H1 (cell line): ENCODE measurements at regions not wholly inside any gene's neighbourhood (a gene's known extent, or its start where the extent isn't known, plus 50 kb on each side); places are given as distances from the start of the nearest gene placed in this dataset.

Source experiments
- CTCF ChIA-PET: fragments of 300-600 bp; sonication (Branson Sonifier 250); formaldehyde crosslinking; loops from one replicate; lab custom pipeline; 2021; ENCODE audit not compliant: partially characterized antibody; lab: Charles Lee
- POLR2A ChIA-PET: fragments of 300-600 bp; sonication (Branson Sonifier 250); formaldehyde crosslinking; loops from one replicate; lab custom pipeline; 2021; ENCODE audit warnings: inconsistent platforms; ENCODE audit not compliant: partially characterized antibody; lab: Charles Lee
- DNase-seq, 2 experiments: peaks; one replicate each; pipeline versions ENCODE4 v3.0.0 to v3.0.0-alpha.2; 2010 to 2022; ENCODE audit warnings: low spot score in 2 of 2, low read depth in 1 of 2, mixed read lengths in 1 of 2
- FAIRE-seq: peaks from 2 replicates; lab custom pipeline; 2011; peaks lifted over from hg19 to GRCh38; lab: Jason Lieb, UNC
- H2AFZ ChIP-seq: 2 replicates; pipeline ENCODE4 v1.8.1; 2012; ENCODE audit warnings: low read length, inconsistent platforms
- H2AK5ac ChIP-seq: 2 replicates; pipeline ENCODE4 v1.6.1; 2013; ENCODE audit warnings: low read depth, low read length
- H2BK120ac ChIP-seq: replicated peaks from 2 replicates; pipeline ENCODE3; 2013; ENCODE audit warnings: low read depth, low read length, inconsistent platforms
- H2BK12ac ChIP-seq: 2 replicates; pipeline ENCODE4 v1.6.1; 2013; ENCODE audit warnings: low read depth, low read length
- H2BK15ac ChIP-seq: 2 replicates; pipeline ENCODE4 v1.6.1; 2013; ENCODE audit warnings: low read length
- H2BK20ac ChIP-seq: 2 replicates; pipeline ENCODE4 v1.6.1; 2013; ENCODE audit warnings: low read length
- H2BK5ac ChIP-seq: 2 replicates; pipeline ENCODE4 v1.6.1; 2013; ENCODE audit warnings: low read depth, low read length
- H3K14ac ChIP-seq: 2 replicates; pipeline ENCODE4 v1.6.1; 2013; ENCODE audit warnings: inconsistent platforms; ENCODE audit not compliant: insufficient read length
- H3K18ac ChIP-seq: 2 replicates; pipeline ENCODE4 v1.6.1; 2013; ENCODE audit warnings: low read length; ENCODE audit errors: extremely low read depth
- H3K23ac ChIP-seq: 2 replicates; pipeline ENCODE4 v1.6.1; 2013; ENCODE audit warnings: inconsistent platforms; ENCODE audit not compliant: insufficient read length
- H3K23me2 ChIP-seq: 2 replicates; pipeline ENCODE4 v1.6.1; 2013; ENCODE audit warnings: low read depth, low read length
- H3K27ac ChIP-seq: 2 replicates; pipeline ENCODE4 v1.6.1; 2011; ENCODE audit warnings: low read depth, low read length, inconsistent platforms
- H3K27me3 ChIP-seq, 4 experiments: replicated peaks in 1 of 4; 1 replicate in 1 of 4; 2 replicates in 3 of 4; pipeline versions ENCODE4 v1.6.1 to v1.8.1; 2011 to 2013; ENCODE audit warnings: low read length in 3 of 4, mild to moderate bottlenecking in 3 of 4, inconsistent platforms in 2 of 4, mixed read lengths in 2 of 4, moderate library complexity in 1 of 4; ENCODE audit not compliant: control insufficient read depth in 3 of 4, insufficient read depth in 3 of 4; ENCODE audit errors: extremely low read depth in 1 of 4
- H3K36me3 ChIP-seq, 4 experiments: 2 replicates each; pipeline versions ENCODE4 v1.6.1 to v1.8.1; 2011 to 2013; ENCODE audit warnings: mild to moderate bottlenecking in 4 of 4, low read length in 3 of 4, moderate library complexity in 2 of 4, control low read depth in 1 of 4, inconsistent platforms in 1 of 4; ENCODE audit not compliant: insufficient read depth in 4 of 4, control insufficient read depth in 2 of 4
- H3K4ac ChIP-seq: replicated peaks from 2 replicates; pipeline ENCODE3; 2013; ENCODE audit warnings: low read length, low read depth, mixed read lengths, inconsistent platforms; ENCODE audit not compliant: insufficient read length
- H3K4me1 ChIP-seq, 4 experiments: replicated peaks in 1 of 4; 1 replicate in 1 of 4; 2 replicates in 3 of 4; pipeline versions ENCODE4 v1.6.1 to v1.8.1; 2011 to 2013; ENCODE audit warnings: low read length in 3 of 4, inconsistent platforms in 2 of 4, mixed read lengths in 1 of 4; ENCODE audit not compliant: insufficient read depth in 4 of 4, control insufficient read depth in 3 of 4
- H3K4me2 ChIP-seq, 2 experiments: 2 replicates each; pipeline versions ENCODE4 v1.6.1 to v1.8.1; 2011 to 2013; ENCODE audit warnings: low read depth in 2 of 2, low read length in 2 of 2, control low read depth in 1 of 2, inconsistent platforms in 1 of 2, mild to moderate bottlenecking in 1 of 2; ENCODE audit not compliant: insufficient read depth in 1 of 2
- H3K4me3 ChIP-seq, 4 experiments: fragments of 200-600, 300-600 bp in 1 of 4; sonication (generic), shearing (Covaris generic), sonication (Bioruptor Twin) in 1 of 4; 2 replicates each; pipeline versions ENCODE4 v1.5.1 to v1.8.1; 2011 to 2016; ENCODE audit warnings: low read length in 4 of 4, low read depth in 3 of 4, control low read depth in 2 of 4, inconsistent platforms in 2 of 4, mild to moderate bottlenecking in 2 of 4, mixed read lengths in 1 of 4, moderate library complexity in 1 of 4; ENCODE audit not compliant: insufficient read depth in 2 of 4; ENCODE audit errors: extremely low read depth in 1 of 4
- H3K56ac ChIP-seq: replicated peaks from 2 replicates; pipeline ENCODE3; 2013; ENCODE audit warnings: low read depth, mild to moderate bottlenecking, mixed read lengths, low read length, inconsistent platforms; ENCODE audit not compliant: insufficient read length
- H3K79me1 ChIP-seq: 2 replicates; pipeline ENCODE4 v1.6.1; 2013; ENCODE audit warnings: low read depth, low read length, control low read depth
- H3K79me2 ChIP-seq, 2 experiments: 2 replicates each; pipeline versions ENCODE4 v1.6.1 to v1.8.1; 2012 to 2013; ENCODE audit warnings: low read length in 2 of 2, mild to moderate bottlenecking in 2 of 2, inconsistent platforms in 1 of 2; ENCODE audit not compliant: insufficient read depth in 2 of 2, control insufficient read depth in 1 of 2
- H3K9ac ChIP-seq, 4 experiments: replicated peaks in 1 of 4; 1 replicate in 1 of 4; 2 replicates in 3 of 4; pipeline versions ENCODE4 v1.6.1 to v1.8.1; 2011 to 2013; ENCODE audit warnings: low read depth in 3 of 4, low read length in 3 of 4, control low read depth in 2 of 4, mild to moderate bottlenecking in 2 of 4, moderate library complexity in 2 of 4, inconsistent platforms in 1 of 4; ENCODE audit errors: extremely low read depth in 1 of 4
- H3K9me3 ChIP-seq, 2 experiments: 2 replicates each; pipeline versions ENCODE4 v1.6.1 to v1.8.1; 2012 to 2013; ENCODE audit warnings: mild to moderate bottlenecking in 2 of 2, moderate library complexity in 2 of 2, control low read depth in 1 of 2, inconsistent platforms in 1 of 2, low read depth in 1 of 2, low read length in 1 of 2, mixed read lengths in 1 of 2; ENCODE audit not compliant: insufficient read depth in 2 of 2
- H4K20me1 ChIP-seq, 2 experiments: replicated peaks in 1 of 2; 2 replicates each; pipeline versions ENCODE3 to v1.8.1; 2011 to 2013; ENCODE audit warnings: inconsistent platforms in 2 of 2, low read length in 2 of 2, mild to moderate bottlenecking in 1 of 2; ENCODE audit not compliant: insufficient read depth in 2 of 2, control insufficient read depth in 1 of 2
- H4K5ac ChIP-seq: 2 replicates; pipeline ENCODE4 v1.6.1; 2013; ENCODE audit warnings: low read length, low read depth, mixed read lengths, inconsistent platforms; ENCODE audit not compliant: insufficient read length
- H4K8ac ChIP-seq: 2 replicates; pipeline ENCODE4 v1.8.0; 2013; ENCODE audit warnings: mild to moderate bottlenecking, moderate library complexity, low read length, inconsistent platforms; ENCODE audit not compliant: insufficient read depth; ENCODE audit errors: extremely low read depth
- H4K91ac ChIP-seq: replicated peaks from 2 replicates; pipeline ENCODE3; 2013; ENCODE audit warnings: low read length, mixed read lengths, inconsistent platforms; ENCODE audit not compliant: insufficient read length
- ATF3 ChIP-seq: IDR thresholded peaks from 2 replicates; pipeline ENCODE4 v1.6.1; 2011; ENCODE audit warnings: low read depth, mild to moderate bottlenecking, low read length; ENCODE audit not compliant: insufficient read depth
- BACH1 ChIP-seq: IDR thresholded peaks from 2 replicates; pipeline ENCODE4 v1.6.1; 2012; ENCODE audit warnings: low read length, improper control_type of control experiment
- BCL11A ChIP-seq, 2 experiments: IDR thresholded peaks; one replicate each; pipeline ENCODE4 v1.6.1; 2011; ENCODE audit warnings: low read depth in 2 of 2, low read length in 2 of 2, mild to moderate bottlenecking in 2 of 2
- CTCF ChIP-seq, 3 experiments: IDR thresholded peaks; 1 replicate in 2 of 3; 2 replicates in 1 of 3; pipeline versions ENCODE4 v1.5.1 to v1.6.1; 2011; ENCODE audit warnings: low read length in 3 of 3, mild to moderate bottlenecking in 3 of 3, inconsistent platforms in 2 of 3, low read depth in 1 of 3, moderate library complexity in 1 of 3; ENCODE audit not compliant: insufficient read depth in 1 of 3; ENCODE audit errors: control extremely low read depth in 1 of 3
- EGR1 ChIP-seq: IDR thresholded peaks from 2 replicates; pipeline ENCODE4 v1.6.1; 2011; ENCODE audit warnings: low read depth, low read length, borderline replicate concordance
- KDM4A ChIP-seq: IDR thresholded peaks from one replicate; pipeline ENCODE4 v1.7.1; 2012; ENCODE audit warnings: low read depth, mild to moderate bottlenecking, moderate library complexity, low read length, inconsistent platforms; ENCODE audit not compliant: severe bottlenecking
- KDM5A ChIP-seq: fragments of 200-600 bp; IDR thresholded peaks from 2 replicates; pipeline ENCODE4 v1.7.1; 2012; ENCODE audit warnings: mild to moderate bottlenecking, low read length, inconsistent platforms, mixed read lengths
- MAFK ChIP-seq: IDR thresholded peaks from 2 replicates; pipeline ENCODE4 v1.6.1; 2012; ENCODE audit warnings: low read depth, mild to moderate bottlenecking, improper control_type of control experiment, low read length
- NANOG ChIP-seq: IDR thresholded peaks from 2 replicates; pipeline ENCODE4 v1.6.1; 2011; ENCODE audit warnings: low read length, low read depth, mild to moderate bottlenecking, inconsistent platforms; ENCODE audit not compliant: insufficient read depth, poor library complexity, severe bottlenecking
- RXRA ChIP-seq: IDR thresholded peaks from 2 replicates; pipeline ENCODE4 v1.6.1; 2011; ENCODE audit warnings: low read depth, mild to moderate bottlenecking, low read length, moderate library complexity; ENCODE audit not compliant: insufficient read depth
- SP4 ChIP-seq: IDR thresholded peaks from 2 replicates; pipeline ENCODE4 v1.6.1; 2012; ENCODE audit warnings: low read length, inconsistent platforms
- SUZ12 ChIP-seq: fragments of 200-600 bp; sonication (generic); IDR thresholded peaks from 2 replicates; pipeline ENCODE4 v1.6.1; 2012; ENCODE audit warnings: mild to moderate bottlenecking, inconsistent platforms, low read length, moderate library complexity, mixed read lengths
- WGBS, 2 experiments: shearing (Covaris generic) in 1 of 2; methylation state at CpG; one replicate each; pipeline versions ENCODE4 v1.1.6 to v1.1.7; 2013 to 2015; ENCODE audit warnings: low lambda C conversion rate in 2 of 2, mixed read lengths in 2 of 2, inconsistent platforms in 1 of 2, low coverage in 1 of 2, missing lambda C conversion rate in 1 of 2; ENCODE audit not compliant: insufficient replicate concordance in 2 of 2, insufficient coverage in 1 of 2, insufficient read length in 1 of 2; ENCODE audit errors: extremely low coverage in 1 of 2, missing lambda C conversion rate in 1 of 2; 5-methylcytosine and 5-hydroxymethylcytosine counted together

- no peak overlapping the region for H3K14ac ChIP-seq
- no peaks in the 10 kb centered on the region for H3K27me3 ChIP-seq
- no peak overlapping the region for H2BK15ac ChIP-seq
- no peaks in the 10 kb centered on the region for H4K20me1 ChIP-seq
- H3K9me3 ChIP-seq, result peaks cover 10 to 14% of the 10 kb centered on the region in 2 experiments
- no peak overlapping the region; the same call in 1 of the 2 replicates for H2AFZ ChIP-seq
- H3K27ac ChIP-seq, result no peak overlapping the region
- WGBS, 2 experiments, result 93% methylated on average over 3 of the region's 3 CpGs; no CpG with 5 or more reads in 1 of the 2 experiments
- H3K4me2 ChIP-seq, result no peak overlapping the region
- no peak overlapping the region for H4K5ac ChIP-seq
- no peak overlapping the region for H4K91ac ChIP-seq
- DNase-seq (no peak), FAIRE-seq (no peak)
- no peaks in the 10 kb centered on the region for H3K79me1 ChIP-seq
- H3K4me3 ChIP-seq, result no peak overlapping the region
- no peak overlapping the region for H2BK20ac ChIP-seq
- H2AK5ac ChIP-seq, result no peak overlapping the region
- H3K4me1 ChIP-seq, result no peaks in the 10 kb centered on the region
- no peak overlapping the region for H3K9ac ChIP-seq
- H2BK5ac ChIP-seq, result no peak overlapping the region
- H2BK12ac ChIP-seq, result no peak overlapping the region
- no peak overlapping the region for H4K8ac ChIP-seq
- H3K18ac ChIP-seq, result no peak overlapping the region
- no peak overlapping the region for H3K4ac ChIP-seq
- H3K23me2 ChIP-seq, result no peaks in the 10 kb centered on the region
- ChIA-PET CTCF (interaction anchor here (0.5 to 1.2 kb wide), 3 partner anchors 10 to 339 kb away, joined by 3 to 5 read pairs (median 5); no protein-coding TSS in a partner anchor), POLR2A (no interaction called here)
- H3K79me2 ChIP-seq, result no peaks in the 10 kb centered on the region
- no peaks in the 10 kb centered on the region for H3K36me3 ChIP-seq
- no peak overlapping the region for H3K56ac ChIP-seq
- H2BK120ac ChIP-seq, result no peak overlapping the region
- no peak overlapping the region for H3K23ac ChIP-seq
- no peak for TF ChIP-seq ATF3
- no peak for TF ChIP-seq CTCF (IDR thresholded peaks at IDR 0.05; ENCODE audit: control extremely low read depth in 1 of 3, insufficient read depth in 1 of 3, low read depth in 1 of 3, low read length in 3 of 3)
- TF ChIP-seq KDM4A, result no peak
- no peak for TF ChIP-seq SP4
- TF ChIP-seq NANOG, result no peak
- TF ChIP-seq MAFK, result no peak
- TF ChIP-seq SUZ12, result no peak
- TF ChIP-seq KDM5A, result no peak
- no peak for TF ChIP-seq EGR1
- TF ChIP-seq RXRA, result no peak
- TF ChIP-seq BACH1, result no peak
- no peak for TF ChIP-seq BCL11A (IDR thresholded peaks at IDR 0.05; ENCODE audit: low read depth in 2 of 2, low read length in 2 of 2)
These were observed 63.7 kb upstream of the RASSF8 start for GRCh38 chr12:25894759-25895158.
